PC-9 (cell line): ENCODE measurements at regions not wholly inside any gene's neighbourhood (a gene's known extent, or its start where the extent isn't known, plus 50 kb on each side); places are given as distances from the start of the nearest gene placed in this dataset.

Experiments used
- BruUV-seq: library from RNA; stranded (reverse); fragments of 400-500 nt; replicated peaks from 2 replicates; lab custom pipeline; 2021; lab: Mats Ljungman, UMichigan
- CTCF ChIA-PET: fragments of 300-600 bp; sonication (Branson Sonifier 250); formaldehyde crosslinking; loops from one replicate; lab custom pipeline; 2022; ENCODE audit warnings: antibody characterized with exemption; lab: Charles Lee
- POLR2A ChIA-PET: fragments of 300-600 bp; sonication (Branson Sonifier 250); formaldehyde crosslinking; loops from one replicate; lab custom pipeline; 2022; ENCODE audit warnings: antibody characterized with exemption; ENCODE audit not compliant: unreplicated experiment; lab: Charles Lee
- DNase-seq, 2 experiments: peaks; one replicate each; pipeline versions ENCODE4 v3.0.0 to v3.0.0-alpha.2; 2015 to 2022; ENCODE audit warnings: mixed read lengths in 1 of 2
- H2AFZ ChIP-seq: fragments of 200-600 bp; sonication (generic); 2 replicates; pipeline ENCODE4 v1.8.1; 2017; ENCODE audit warnings: antibody characterized with exemption
- H3F3A ChIP-seq: fragments of 200-600 bp; sonication (generic); 2 replicates; pipeline ENCODE4 v1.8.1; 2017; ENCODE audit warnings: antibody characterized with exemption, mild to moderate bottlenecking, low read depth; ENCODE audit not compliant: insufficient read depth
- H3K27ac ChIP-seq: fragments of 200-600 bp; sonication (generic); 2 replicates; pipeline ENCODE4 v1.6.1; 2016; ENCODE audit warnings: mixed run types
- H3K27me3 ChIP-seq: fragments of 200-600 bp; sonication (generic); 2 replicates; pipeline ENCODE4 v1.6.1; 2016; ENCODE audit warnings: low read depth, mixed run types; ENCODE audit not compliant: insufficient read depth
- H3K36me3 ChIP-seq: fragments of 200-600 bp; sonication (generic); 2 replicates; pipeline ENCODE4 v1.6.1; 2016; ENCODE audit warnings: low read depth, mixed run types
- H3K4me1 ChIP-seq: fragments of 200-600 bp; sonication (generic); replicated peaks from 2 replicates; pipeline ENCODE4 v1.6.1; 2016; ENCODE audit warnings: mixed run types; ENCODE audit not compliant: insufficient read depth
- H3K4me2 ChIP-seq: fragments of 200-600 bp; sonication (generic); 2 replicates; pipeline ENCODE4 v1.6.1; 2017; ENCODE audit warnings: mixed run types
- H3K4me3 ChIP-seq: fragments of 200-600 bp; sonication (generic); 2 replicates; pipeline ENCODE4 v1.6.1; 2016; ENCODE audit warnings: mixed run types
- H3K79me2 ChIP-seq: fragments of 200-600 bp; sonication (generic); 2 replicates; pipeline ENCODE4 v1.6.1; 2017; ENCODE audit warnings: low read depth, mixed run types
- H3K9me2 ChIP-seq: fragments of 200-600 bp; sonication (generic); 2 replicates; pipeline ENCODE4 v1.8.1; 2017; ENCODE audit warnings: mild to moderate bottlenecking; ENCODE audit not compliant: insufficient read depth
- H3K9me3 ChIP-seq: fragments of 200-600 bp; sonication (generic); 2 replicates; pipeline ENCODE4 v1.8.1; 2016; ENCODE audit warnings: low read depth; ENCODE audit not compliant: insufficient read depth
- H4K20me1 ChIP-seq: fragments of 200-600 bp; sonication (generic); 2 replicates; pipeline ENCODE4 v1.8.1; 2017; ENCODE audit not compliant: insufficient read depth
- EZH2 ChIP-seq: fragments of 200-600 bp; sonication (generic); IDR thresholded peaks from 2 replicates; pipeline ENCODE4 v1.8.0; 2017; ENCODE audit warnings: antibody characterized with exemption, low read depth
- intact Hi-C: fragments of 100-400 bp; cut with micrococcal nuclease; formaldehyde crosslinking; loops from one replicate; pipeline ENCODE4 v1.10.0; 2022; ENCODE audit not compliant: unreplicated experiment
- TF ChIP-seq, protein P1 (sequence below): fragments of 200-600 bp; sonication (generic); conservative IDR thresholded peaks from 2 replicates; pipeline ENCODE4 v1.6.1; 2017; ENCODE audit warnings: mixed run types, antibody characterized with exemption, mild to moderate bottlenecking, moderate library complexity

DNA sequence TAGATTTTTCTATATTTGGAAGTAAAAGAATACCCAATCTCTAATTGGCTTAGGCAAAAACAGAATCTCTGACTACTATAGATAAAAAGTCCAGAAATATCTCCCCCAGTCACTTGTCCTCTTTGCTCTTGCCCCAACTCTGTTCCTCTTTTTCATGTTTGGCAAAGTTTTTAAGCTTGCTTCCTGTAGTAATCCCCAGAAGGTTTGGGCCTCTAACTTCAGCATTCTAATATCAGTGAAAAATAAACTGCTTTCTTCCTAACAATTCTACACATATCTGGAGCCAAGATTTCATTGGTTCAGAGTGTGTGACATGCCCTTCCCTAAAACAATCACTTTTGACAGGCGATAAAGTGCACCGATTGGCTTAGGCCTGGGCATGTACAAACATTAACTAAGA lies 1680.3 kb downstream of the MAT2B start:
- 0 out of 2 replicates have a peak overlapping the region, but pooled peaks have one; percentile 39 for H2AFZ ChIP-seq
- no peak overlapping the region for H3K4me2 ChIP-seq
- POLR2A ChIA-PET, result no interaction called here
- no peaks in the 10 kb centered on the region for H3K27me3 ChIP-seq
- no peak overlapping the region for H3K4me3 ChIP-seq
- no peaks in the 10 kb centered on the region for H3K4me1 ChIP-seq
- no peaks in the 10 kb centered on the region; the same call in 1 of the 2 replicates for H3K9me3 ChIP-seq
- H3K27ac ChIP-seq, result no peak overlapping the region
- TF ChIP-seq, protein P1, sequence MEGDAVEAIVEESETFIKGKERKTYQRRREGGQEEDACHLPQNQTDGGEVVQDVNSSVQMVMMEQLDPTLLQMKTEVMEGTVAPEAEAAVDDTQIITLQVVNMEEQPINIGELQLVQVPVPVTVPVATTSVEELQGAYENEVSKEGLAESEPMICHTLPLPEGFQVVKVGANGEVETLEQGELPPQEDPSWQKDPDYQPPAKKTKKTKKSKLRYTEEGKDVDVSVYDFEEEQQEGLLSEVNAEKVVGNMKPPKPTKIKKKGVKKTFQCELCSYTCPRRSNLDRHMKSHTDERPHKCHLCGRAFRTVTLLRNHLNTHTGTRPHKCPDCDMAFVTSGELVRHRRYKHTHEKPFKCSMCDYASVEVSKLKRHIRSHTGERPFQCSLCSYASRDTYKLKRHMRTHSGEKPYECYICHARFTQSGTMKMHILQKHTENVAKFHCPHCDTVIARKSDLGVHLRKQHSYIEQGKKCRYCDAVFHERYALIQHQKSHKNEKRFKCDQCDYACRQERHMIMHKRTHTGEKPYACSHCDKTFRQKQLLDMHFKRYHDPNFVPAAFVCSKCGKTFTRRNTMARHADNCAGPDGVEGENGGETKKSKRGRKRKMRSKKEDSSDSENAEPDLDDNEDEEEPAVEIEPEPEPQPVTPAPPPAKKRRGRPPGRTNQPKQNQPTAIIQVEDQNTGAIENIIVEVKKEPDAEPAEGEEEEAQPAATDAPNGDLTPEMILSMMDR, result no peak
- TF ChIP-seq EZH2, result no peak
- DNase-seq, result no peak
- intact Hi-C loops, result no loop called here
- CTCF ChIA-PET, result no interaction called here
- no peaks in the 10 kb centered on the region; the same call in 1 of the 2 replicates for H4K20me1 ChIP-seq
- no TSS peak for BruUV-seq
- no peaks in the 10 kb centered on the region for H3F3A ChIP-seq
- H3K9me2 ChIP-seq, result no peaks in the 10 kb centered on the region
- no peaks in the 10 kb centered on the region for H3K79me2 ChIP-seq
- H3K36me3 ChIP-seq, result no peaks in the 10 kb centered on the region

DNA sequence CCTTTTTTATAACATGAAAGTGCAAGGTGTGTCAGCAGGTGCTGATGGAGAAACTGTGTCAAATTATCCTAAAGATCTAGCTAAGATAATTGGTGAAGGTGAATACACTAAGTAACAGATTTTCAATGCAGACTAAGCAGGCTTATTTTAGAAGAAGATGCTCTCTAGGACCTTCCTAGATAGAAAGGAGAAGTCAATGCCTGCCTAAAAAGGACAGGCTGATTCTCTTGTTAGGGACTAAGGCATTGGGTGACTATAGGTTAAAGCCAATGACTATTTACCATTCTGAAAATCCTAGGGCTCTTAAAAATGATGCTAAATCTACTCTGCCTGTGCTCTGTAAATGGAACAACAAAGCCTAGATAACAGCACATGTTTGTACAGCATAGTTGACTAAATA lies 1682.4 kb downstream of the MAT2B start:
- Histone ChIP-seq H3K27me3 (no peaks in the 10 kb centered on the region), H3F3A (no peaks in the 10 kb centered on the region), H3K9me3 (no peaks in the 10 kb centered on the region; the same call in 1 of the 2 replicates), H2AFZ (no peak overlapping the region), H3K4me1 (no peaks in the 10 kb centered on the region), H3K4me2 (no peak overlapping the region), H3K36me3 (no peaks in the 10 kb centered on the region), H3K4me3 (no peak overlapping the region), H3K9me2 (no peaks in the 10 kb centered on the region), H4K20me1 (no peaks in the 10 kb centered on the region; the same call in 1 of the 2 replicates), H3K79me2 (no peaks in the 10 kb centered on the region), H3K27ac (no peak overlapping the region)
- POLR2A ChIA-PET, result no interaction called here
- BruUV-seq, result no TSS peak
- CTCF ChIA-PET, result no interaction called here
- TF ChIP-seq, protein P1, result no peak
- TF ChIP-seq EZH2, result no peak
- no peak for DNase-seq
- intact Hi-C loops, result no loop called here

DNA sequence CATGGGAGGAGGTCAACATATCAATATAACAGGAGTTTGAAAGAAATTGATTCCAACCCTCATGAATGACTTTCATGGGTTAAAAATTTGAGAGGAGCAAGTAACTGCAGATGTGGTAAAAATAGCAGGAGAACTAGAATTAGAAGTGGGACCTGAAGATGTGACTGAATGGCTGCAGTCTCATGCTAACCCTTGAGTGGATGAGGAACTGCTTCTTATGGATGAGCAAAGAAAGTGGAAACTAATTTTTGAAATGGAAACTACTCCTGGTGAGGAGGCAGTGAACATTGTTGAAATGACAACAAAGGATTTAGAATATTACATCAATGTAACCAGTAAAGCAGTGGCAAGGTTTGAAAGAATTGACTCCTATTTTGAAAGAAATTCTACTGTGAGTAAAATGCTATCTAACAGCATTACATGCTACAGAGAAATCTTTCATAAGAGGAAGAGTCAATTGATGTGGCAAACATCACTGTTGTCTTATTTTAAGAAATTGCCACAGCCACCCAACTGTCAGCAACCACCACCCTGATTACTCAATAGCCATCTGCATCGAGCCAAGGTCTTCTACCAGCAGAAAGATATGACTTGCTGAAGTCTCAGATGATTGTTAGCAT lies 1683.2 kb downstream of the MAT2B start:
- H3K4me3 ChIP-seq, result no peak overlapping the region
- H3K36me3 ChIP-seq, result no peaks in the 10 kb centered on the region
- TF ChIP-seq, protein P1, result no peak
- TF ChIP-seq EZH2, result no peak
- H3F3A ChIP-seq, result no peaks in the 10 kb centered on the region
- no peak overlapping the region for H2AFZ ChIP-seq
- H3K79me2 ChIP-seq, result no peaks in the 10 kb centered on the region
- no TSS peak for BruUV-seq
- no peaks in the 10 kb centered on the region; the same call in 1 of the 2 replicates for H3K9me3 ChIP-seq
- no peaks in the 10 kb centered on the region for H3K4me1 ChIP-seq
- H3K4me2 ChIP-seq, result no peak overlapping the region
- no peak for DNase-seq
- no peak overlapping the region for H3K27ac ChIP-seq
- H3K9me2 ChIP-seq, result no peaks in the 10 kb centered on the region
- intact Hi-C loops, result no loop called here
- ChIA-PET POLR2A (no interaction called here), CTCF (no interaction called here)
- no peaks in the 10 kb centered on the region for H3K27me3 ChIP-seq
- H4K20me1 ChIP-seq, result no peaks in the 10 kb centered on the region; the same call in 1 of the 2 replicates
